Keratinocyte (primary cell): ENCODE measurements at regions not wholly inside any gene's neighbourhood (a gene's known extent, or its start where the extent isn't known, plus 50 kb on each side); places are given as distances from the start of the nearest gene placed in this dataset.

Experiments
- DNase-seq: peaks from one replicate; pipeline ENCODE4 v3.0.0-alpha.2; 2011; ENCODE audit warnings: low read depth, missing footprints, low spot score
- FAIRE-seq: peaks from 2 replicates; lab custom pipeline; 2011; peaks lifted over from hg19 to GRCh38; lab: Jason Lieb, UNC
- H2AFZ ChIP-seq: 2 replicates; pipeline ENCODE4 v1.6.0; 2012; ENCODE audit warnings: low read length, control low read depth, inconsistent platforms; ENCODE audit not compliant: control insufficient read depth
- H3K27ac ChIP-seq: 2 replicates; pipeline ENCODE4 v1.5.1; 2011; ENCODE audit warnings: low read length; ENCODE audit not compliant: control insufficient read depth, insufficient read depth
- H3K27me3 ChIP-seq: 3 replicates; pipeline ENCODE4 v1.6.0; 2011; ENCODE audit warnings: low read length; ENCODE audit not compliant: control insufficient read depth, insufficient read depth; ENCODE audit errors: extremely low read depth
- H3K36me3 ChIP-seq, 2 experiments: 2 replicates in 1 of 2; 3 replicates in 1 of 2; pipeline ENCODE4 v1.5.1; 2011; ENCODE audit warnings: low read length in 2 of 2, mild to moderate bottlenecking in 1 of 2; ENCODE audit not compliant: control insufficient read depth in 2 of 2, insufficient read depth in 2 of 2; ENCODE audit errors: extremely low read depth in 1 of 2
- H3K4me1 ChIP-seq: 3 replicates; pipeline ENCODE4 v1.5.1; 2011; ENCODE audit warnings: low read length; ENCODE audit not compliant: control insufficient read depth, insufficient read depth; ENCODE audit errors: extremely low read depth
- H3K4me2 ChIP-seq: 3 replicates; pipeline ENCODE4 v1.6.0; 2011; ENCODE audit warnings: low read depth, low read length; ENCODE audit not compliant: control insufficient read depth, insufficient read depth; ENCODE audit errors: extremely low read depth
- H3K4me3 ChIP-seq, 3 experiments: fragments of 200-600 bp in 1 of 3; sonication (generic) in 1 of 3; 2 replicates in 2 of 3; 3 replicates in 1 of 3; pipeline ENCODE4 v1.5.1; 2011 to 2016; ENCODE audit warnings: low read length in 3 of 3, mild to moderate bottlenecking in 3 of 3, control low read depth in 2 of 3, inconsistent platforms in 1 of 3, low read depth in 1 of 3, mixed read lengths in 1 of 3, mixed run types in 1 of 3, moderate library complexity in 1 of 3; ENCODE audit not compliant: control insufficient read depth in 2 of 3, insufficient read depth in 2 of 3; ENCODE audit errors: extremely low read depth in 1 of 3
- H3K79me2 ChIP-seq: 2 replicates; pipeline ENCODE4 v1.6.0; 2012; ENCODE audit warnings: low read length; ENCODE audit not compliant: control insufficient read depth, insufficient read depth
- H3K9ac ChIP-seq: 3 replicates; pipeline ENCODE4 v1.6.0; 2011; ENCODE audit warnings: low read length; ENCODE audit not compliant: control insufficient read depth, insufficient read depth; ENCODE audit errors: extremely low read depth
- H3K9me1 ChIP-seq: 3 replicates; pipeline ENCODE4 v1.6.0; 2011; ENCODE audit warnings: low read length; ENCODE audit not compliant: control insufficient read depth, insufficient read depth; ENCODE audit errors: extremely low read depth
- H3K9me3 ChIP-seq: 2 replicates; pipeline ENCODE4 v1.5.1; 2012; ENCODE audit warnings: low read depth, low read length; ENCODE audit not compliant: control insufficient read depth
- H4K20me1 ChIP-seq: 3 replicates; pipeline ENCODE4 v1.6.0; 2011; ENCODE audit warnings: low read length; ENCODE audit not compliant: control insufficient read depth, insufficient read depth; ENCODE audit errors: extremely low read depth
- EZH2 ChIP-seq: IDR thresholded peaks from one replicate; pipeline ENCODE4 v1.6.1; 2012; ENCODE audit warnings: inconsistent platforms, mild to moderate bottlenecking, low read length, moderate library complexity
- dilution Hi-C: fragments of 300-500 bp; cut with MboI; formaldehyde crosslinking; loops from one replicate; pipeline ENCODE4 v1.7.0; 2020; ENCODE audit warnings: low sequenced_read_pairs; ENCODE audit not compliant: extremely low pct_ligation_motif_present
- TF ChIP-seq, protein P1 (sequence below), 3 experiments: IDR thresholded peaks in 1 of 3; conservative IDR thresholded peaks in 1 of 3; optimal IDR thresholded peaks in 1 of 3; 2 replicates in 2 of 3; 3 replicates in 1 of 3; pipeline versions ENCODE3 to v1.5.1; 2011; ENCODE audit warnings: low read length in 3 of 3, mild to moderate bottlenecking in 3 of 3, moderate library complexity in 2 of 3, control low read depth in 1 of 3, inconsistent platforms in 1 of 3; ENCODE audit not compliant: insufficient read depth in 2 of 3; ENCODE audit errors: extremely low read depth in 1 of 3

DNA sequence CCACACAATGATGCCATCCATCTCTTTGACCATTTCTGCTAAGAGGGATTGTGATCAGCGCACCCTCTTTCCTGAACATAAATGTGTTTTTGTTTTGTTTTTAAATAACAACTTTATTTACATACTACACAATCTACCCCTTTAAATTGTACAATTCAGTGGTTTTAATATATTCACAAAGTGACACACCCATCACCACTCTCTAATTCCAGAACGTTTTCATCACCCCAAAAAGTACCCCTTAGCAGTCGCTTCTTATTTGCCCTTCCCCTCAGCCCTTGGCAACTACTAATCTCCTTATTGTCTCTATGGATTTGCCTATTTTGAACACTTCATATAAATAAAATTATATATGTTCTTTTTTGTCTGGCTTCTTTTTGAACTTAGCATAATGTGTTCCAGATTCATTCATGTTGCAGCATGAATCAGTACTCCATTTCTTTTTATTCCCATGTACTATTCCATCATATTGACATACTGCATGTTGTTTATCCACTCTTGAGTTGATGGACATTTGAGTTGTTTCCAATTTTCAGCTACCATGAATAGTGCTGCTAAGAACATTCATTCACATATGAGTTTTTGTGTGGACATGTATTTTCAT lies 150.9 kb upstream of the NABP1 start:
- Histone ChIP-seq H3K36me3 (no peaks in the 10 kb centered on the region), H3K4me2 (no peak overlapping the region), H3K27ac (no peak overlapping the region), H3K79me2 (no peaks in the 10 kb centered on the region), H2AFZ (no peak overlapping the region), H3K27me3 (no peaks in the 10 kb centered on the region), H3K9me3 (no peaks in the 10 kb centered on the region), H3K4me1 (no peaks in the 10 kb centered on the region), H3K4me3 (no peak overlapping the region), H4K20me1 (no peaks in the 10 kb centered on the region), H3K9ac (no peak overlapping the region), H3K9me1 (no peaks in the 10 kb centered on the region)
- dilution Hi-C loops = no loop called here
- FAIRE-seq (no peak), DNase-seq (no peak)
- TF ChIP-seq EZH2 = no peak
- TF ChIP-seq, protein P1, sequence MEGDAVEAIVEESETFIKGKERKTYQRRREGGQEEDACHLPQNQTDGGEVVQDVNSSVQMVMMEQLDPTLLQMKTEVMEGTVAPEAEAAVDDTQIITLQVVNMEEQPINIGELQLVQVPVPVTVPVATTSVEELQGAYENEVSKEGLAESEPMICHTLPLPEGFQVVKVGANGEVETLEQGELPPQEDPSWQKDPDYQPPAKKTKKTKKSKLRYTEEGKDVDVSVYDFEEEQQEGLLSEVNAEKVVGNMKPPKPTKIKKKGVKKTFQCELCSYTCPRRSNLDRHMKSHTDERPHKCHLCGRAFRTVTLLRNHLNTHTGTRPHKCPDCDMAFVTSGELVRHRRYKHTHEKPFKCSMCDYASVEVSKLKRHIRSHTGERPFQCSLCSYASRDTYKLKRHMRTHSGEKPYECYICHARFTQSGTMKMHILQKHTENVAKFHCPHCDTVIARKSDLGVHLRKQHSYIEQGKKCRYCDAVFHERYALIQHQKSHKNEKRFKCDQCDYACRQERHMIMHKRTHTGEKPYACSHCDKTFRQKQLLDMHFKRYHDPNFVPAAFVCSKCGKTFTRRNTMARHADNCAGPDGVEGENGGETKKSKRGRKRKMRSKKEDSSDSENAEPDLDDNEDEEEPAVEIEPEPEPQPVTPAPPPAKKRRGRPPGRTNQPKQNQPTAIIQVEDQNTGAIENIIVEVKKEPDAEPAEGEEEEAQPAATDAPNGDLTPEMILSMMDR (optimal IDR thresholded peaks at IDR 0.05 in 1 of 3, IDR thresholded peaks at IDR 0.05 in 1 of 3, conservative IDR thresholded peaks at IDR 0.05 in 1 of 3; ENCODE audit: extremely low read depth in 1 of 3, insufficient read depth in 2 of 3, low read length in 3 of 3) = no peak

DNA sequence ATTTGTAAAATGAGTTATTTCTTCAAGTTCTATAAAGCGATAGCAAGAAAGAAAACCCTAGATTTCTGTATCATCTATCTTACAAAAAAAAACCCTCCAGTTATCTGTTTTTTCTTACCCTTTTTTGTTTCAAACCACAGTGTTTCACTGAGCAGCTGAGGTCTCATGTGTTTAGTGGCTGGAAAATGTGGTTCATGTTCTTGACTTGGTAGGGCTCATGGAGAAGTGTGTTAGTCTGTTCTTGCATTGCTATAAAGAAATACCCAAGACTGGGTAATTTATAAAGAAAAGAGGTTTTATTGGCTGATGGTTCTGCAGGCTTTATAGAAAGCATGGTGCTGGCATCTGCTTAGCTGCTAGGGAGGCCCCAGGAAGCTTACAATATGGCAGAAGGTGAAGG lies 147.3 kb upstream of the NABP1 start:
- no peak overlapping the region for H2AFZ ChIP-seq
- FAIRE-seq = no peak
- dilution Hi-C loops = no loop called here
- no peaks in the 10 kb centered on the region for H3K4me1 ChIP-seq
- H4K20me1 ChIP-seq = no peaks in the 10 kb centered on the region
- H3K27ac ChIP-seq = no peak overlapping the region
- no peak for DNase-seq
- no peak overlapping the region for H3K4me2 ChIP-seq
- H3K4me3 ChIP-seq = no peak overlapping the region
- H3K79me2 ChIP-seq = no peaks in the 10 kb centered on the region
- TF ChIP-seq, protein P1 (optimal IDR thresholded peaks at IDR 0.05 in 1 of 3, IDR thresholded peaks at IDR 0.05 in 1 of 3, conservative IDR thresholded peaks at IDR 0.05 in 1 of 3; ENCODE audit: extremely low read depth in 1 of 3, insufficient read depth in 2 of 3, low read length in 3 of 3) = no peak
- H3K9me3 ChIP-seq = no peaks in the 10 kb centered on the region
- H3K9me1 ChIP-seq = no peaks in the 10 kb centered on the region
- H3K9ac ChIP-seq = no peak overlapping the region
- H3K36me3 ChIP-seq = no peaks in the 10 kb centered on the region
- H3K27me3 ChIP-seq = no peaks in the 10 kb centered on the region
